ENCODE measurements at regions not wholly inside any gene's neighbourhood (a gene's known extent, or its start where the extent isn't known, plus 50 kb on each side); places are given as distances from the start of the nearest gene placed in this dataset.
"Not testable (repeated sequence)": the region's sequence is repeated elsewhere in the genome, so short reads cannot be mapped to it uniquely, and the experiment has no call there.

GRCh38 chr3:187812496-187812895 is 67.2 kb upstream of the BCL6 start:
- no TSS peak for BruUV-seq (replicated peaks)
- Histone ChIP-seq H3K4me2 (no peak overlapping the region), H3K36me3 (ENCODE audit: low read depth) (no peaks in the 10 kb centered on the region), H3K79me2 (ENCODE audit: low read depth) (no peaks in the 10 kb centered on the region), H3F3A (ENCODE audit: insufficient read depth, low read depth) (peaks cover 35% of the 10 kb centered on the region), H3K4me3 (no peak overlapping the region), H3K9me3 (ENCODE audit: insufficient read depth, low read depth) (no peaks in the 10 kb centered on the region), H3K27ac (no peak overlapping the region), H3K4me1 (replicated peaks; ENCODE audit: insufficient read depth) (peaks cover 51% of the 10 kb centered on the region), H3K27me3 (ENCODE audit: insufficient read depth, low read depth) (no peaks in the 10 kb centered on the region), H2AFZ (no peak overlapping the region), H3K9me2 (ENCODE audit: insufficient read depth) (no peaks in the 10 kb centered on the region), H4K20me1 (ENCODE audit: insufficient read depth) (no peaks in the 10 kb centered on the region)
- intact Hi-C loops (cut with micrococcal nuclease; ENCODE audit: unreplicated experiment) = no loop called here
- DNase-seq = no peak
- POLR2A ChIA-PET (ENCODE audit: unreplicated experiment) = no interaction called here
- CTCF ChIA-PET = no interaction called here
- TF ChIP-seq EZH2 (IDR thresholded peaks at IDR 0.05; ENCODE audit: low read depth) (no peak), CTCF (conservative IDR thresholded peaks at IDR 0.05) (no peak)

- TF ChIP-seq EZH2 (IDR thresholded peaks at IDR 0.05; ENCODE audit: low read depth) (no peak), CTCF (conservative IDR thresholded peaks at IDR 0.05) (no peak)
- CTCF ChIA-PET = no interaction called here
Measured at GRCh38 chr3:187813198-187813597, 67.9 kb upstream of the BCL6 start.

GRCh38 chr3:187817766-187818165 is 72.5 kb upstream of the BCL6 start:
- H3K4me1 ChIP-seq (replicated peaks; ENCODE audit: insufficient read depth); H3K9me2 ChIP-seq (ENCODE audit: insufficient read depth); H3K4me2 ChIP-seq; BruUV-seq (replicated peaks); H2AFZ ChIP-seq; H3K27ac ChIP-seq; H3K36me3 ChIP-seq (ENCODE audit: low read depth); CTCF ChIA-PET; intact Hi-C loops (cut with micrococcal nuclease; ENCODE audit: unreplicated experiment); H3F3A ChIP-seq (ENCODE audit: insufficient read depth, low read depth); POLR2A ChIA-PET (ENCODE audit: unreplicated experiment); DNase-seq; H4K20me1 ChIP-seq (ENCODE audit: insufficient read depth); H3K9me3 ChIP-seq (ENCODE audit: insufficient read depth, low read depth); H3K79me2 ChIP-seq (ENCODE audit: low read depth); H3K4me3 ChIP-seq; H3K27me3 ChIP-seq (ENCODE audit: insufficient read depth, low read depth): not testable (repeated sequence)

More at GRCh38 chr3:187813198-187813597, 67.9 kb upstream of the BCL6 start:
- no peak for DNase-seq
- no TSS peak for BruUV-seq (replicated peaks)
- no peak overlapping the region for H3K4me3 ChIP-seq
- H3K4me2 ChIP-seq = no peak overlapping the region
- H3K79me2 ChIP-seq (ENCODE audit: low read depth) = no peaks in the 10 kb centered on the region
- no peaks in the 10 kb centered on the region for H3K9me2 ChIP-seq (ENCODE audit: insufficient read depth)
- intact Hi-C loops (cut with micrococcal nuclease; ENCODE audit: unreplicated experiment) = no loop called here
- H3K9me3 ChIP-seq (ENCODE audit: insufficient read depth, low read depth) = no peaks in the 10 kb centered on the region
- H2AFZ ChIP-seq = no peak overlapping the region
- POLR2A ChIA-PET (ENCODE audit: unreplicated experiment) = interaction anchor here (0.6 kb wide), 1 partner anchor 351 kb away, joined by 3 read pairs; no protein-coding TSS in a partner anchor
- peaks cover 44% of the 10 kb centered on the region for H3K4me1 ChIP-seq (replicated peaks; ENCODE audit: insufficient read depth)
- no peak overlapping the region for H3K27ac ChIP-seq
- H3K36me3 ChIP-seq (ENCODE audit: low read depth) = no peaks in the 10 kb centered on the region
- H3K27me3 ChIP-seq (ENCODE audit: insufficient read depth, low read depth) = no peaks in the 10 kb centered on the region
- H3F3A ChIP-seq (ENCODE audit: insufficient read depth, low read depth) = peaks cover 28% of the 10 kb centered on the region
- no peaks in the 10 kb centered on the region for H4K20me1 ChIP-seq (ENCODE audit: insufficient read depth)

- Histone ChIP-seq H3K27me3 (ENCODE audit: insufficient read depth, low read depth) (no peaks in the 10 kb centered on the region), H3K27ac (no peak overlapping the region), H3K79me2 (ENCODE audit: low read depth) (no peaks in the 10 kb centered on the region), H3F3A (ENCODE audit: insufficient read depth, low read depth) (no peaks in the 10 kb centered on the region), H3K36me3 (ENCODE audit: low read depth) (no peaks in the 10 kb centered on the region), H3K4me1 (replicated peaks; ENCODE audit: insufficient read depth) (0 out of 2 replicates have a peak, but pooled peaks cover 4% of the 10 kb centered on the region), H4K20me1 (ENCODE audit: insufficient read depth) (no peaks in the 10 kb centered on the region), H3K9me3 (ENCODE audit: insufficient read depth, low read depth) (peaks cover 4% of the 10 kb centered on the region; the same call in 1 of the 2 replicates), H3K9me2 (ENCODE audit: insufficient read depth) (peaks cover 5% of the 10 kb centered on the region; the same call in 1 of the 2 replicates), H3K4me3 (no peak overlapping the region), H2AFZ (no peak overlapping the region), H3K4me2 (no peak overlapping the region)
- POLR2A ChIA-PET (ENCODE audit: unreplicated experiment) = no interaction called here
- TF ChIP-seq CTCF (conservative IDR thresholded peaks at IDR 0.05) = no peak
- TF ChIP-seq EZH2 (IDR thresholded peaks at IDR 0.05; ENCODE audit: low read depth) = no peak
- intact Hi-C loops (cut with micrococcal nuclease; ENCODE audit: unreplicated experiment) = no loop called here
- BruUV-seq (replicated peaks) = no TSS peak
- DNase-seq = no peak
- CTCF ChIA-PET = no interaction called here
Measured at GRCh38 chr3:187821616-187822317, 76.5 kb upstream of the BCL6 start.

Data from PC-9 (cell line).